ENCODE measurements at regions not wholly inside any gene's neighbourhood (a gene's known extent, or its start where the extent isn't known, plus 50 kb on each side); places are given as distances from the start of the nearest gene placed in this dataset.

DNA sequence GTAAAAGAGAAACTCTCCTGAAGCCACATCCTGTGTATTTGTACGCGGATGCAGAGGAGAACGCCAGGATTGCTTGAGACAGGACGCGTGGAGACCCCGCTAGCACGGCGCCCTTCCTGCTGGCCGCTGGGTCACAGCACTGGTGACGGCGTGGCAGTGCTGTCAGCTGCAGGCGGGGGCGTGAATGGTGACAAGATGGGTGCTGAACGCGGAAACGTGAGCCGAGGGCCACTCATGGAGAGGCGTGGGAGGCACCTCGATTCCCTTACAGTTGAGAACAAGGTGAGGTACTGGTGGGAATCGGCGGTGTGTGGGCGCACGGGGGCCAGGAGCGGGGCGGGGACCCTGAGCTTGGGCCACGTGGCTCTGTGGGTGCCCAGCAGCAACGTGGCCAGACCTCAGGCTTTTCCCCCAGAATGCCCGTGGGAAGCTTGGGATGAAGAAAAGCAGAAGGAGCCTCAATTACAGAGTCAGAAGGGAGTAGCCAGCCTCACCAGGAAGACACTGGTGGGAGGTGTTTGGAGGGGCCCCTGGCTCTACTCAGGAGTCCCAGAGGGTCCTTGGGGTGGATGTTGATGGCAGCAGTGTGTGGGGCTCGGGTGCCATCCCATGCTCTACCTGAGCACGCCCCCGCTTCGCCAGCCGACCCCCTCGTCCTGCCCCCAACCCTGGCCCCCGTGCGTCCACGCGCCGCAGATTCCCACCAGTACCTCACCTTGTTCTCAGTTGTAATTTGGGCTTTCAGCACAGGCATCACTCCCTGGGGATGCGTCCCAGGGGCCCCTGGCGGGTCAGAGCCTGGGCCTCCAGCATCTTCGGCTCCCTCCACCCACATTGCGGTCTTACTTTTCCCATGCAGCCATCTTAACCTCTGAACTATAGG, 208.4 kb upstream of the TCERG1L start:
- DNase-seq (ENCODE audit: low read depth in 2 of 3, low spot score in 2 of 3), result no peak

DNA sequence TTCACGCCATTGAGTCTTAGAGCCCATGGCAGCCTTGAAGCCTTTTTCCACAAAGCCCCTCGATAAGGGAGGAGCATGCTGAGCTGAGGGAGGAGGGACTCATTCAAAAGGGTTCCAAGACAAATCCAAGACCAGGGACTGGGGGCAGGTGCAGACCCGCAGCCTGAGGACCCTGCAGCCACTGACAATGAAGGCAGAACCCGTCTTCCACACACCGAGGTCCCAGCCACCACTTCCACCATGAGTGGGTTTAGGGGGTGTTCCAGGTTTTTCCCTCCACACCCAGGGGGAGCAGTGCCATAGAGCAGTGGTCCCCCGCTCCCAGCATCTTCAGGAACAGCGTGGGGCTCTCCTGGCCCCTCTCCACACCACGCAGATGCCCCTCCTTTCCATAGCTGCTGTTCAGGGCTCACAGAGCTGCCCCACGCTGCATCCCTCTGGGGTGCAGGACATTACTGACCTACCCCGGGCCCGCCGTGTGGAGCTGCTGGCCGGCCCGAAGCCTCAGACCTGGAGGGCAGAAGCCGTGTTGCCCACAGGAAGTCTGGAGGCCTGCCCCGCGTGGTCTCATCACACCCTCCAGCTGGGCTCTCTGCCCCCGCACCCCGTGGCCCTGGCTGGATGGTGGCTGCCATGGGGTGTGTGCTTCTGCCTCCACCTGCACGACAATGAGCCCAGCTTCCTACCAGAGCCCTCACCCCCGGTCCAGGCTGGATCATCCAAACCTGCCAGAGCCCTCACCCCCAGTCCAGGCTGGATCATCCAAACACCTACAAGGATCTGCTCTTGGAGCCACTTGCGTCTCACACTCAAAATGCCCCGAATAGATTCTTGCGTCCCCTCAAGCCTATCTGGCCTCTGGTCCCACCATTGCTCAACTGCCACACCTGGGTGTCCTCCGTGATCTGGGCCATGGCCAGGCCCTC, 220.0 kb upstream of the TCERG1L start:
- no peak for DNase-seq (ENCODE audit: low read depth in 2 of 3, low spot score in 2 of 3)

DNA sequence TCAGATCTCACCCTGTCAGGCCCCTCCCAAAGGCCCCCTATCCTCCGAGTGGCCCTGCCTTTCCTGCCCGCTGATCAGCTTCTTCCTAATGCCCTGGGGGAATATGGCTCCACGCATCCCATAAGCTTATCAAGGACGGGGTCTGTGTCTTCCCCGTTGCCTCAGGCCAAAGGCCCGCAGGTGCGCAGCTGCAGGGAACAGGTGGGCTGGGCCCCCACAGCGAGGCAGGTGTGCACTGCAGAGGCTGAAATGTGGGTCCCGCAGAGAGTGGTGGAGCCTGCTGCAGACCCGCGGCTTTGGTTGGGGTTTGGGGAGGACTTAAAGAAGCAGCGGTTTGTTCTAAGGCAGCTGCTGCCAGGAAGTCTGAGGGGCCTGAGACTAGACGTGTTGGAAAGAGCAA, 220.8 kb upstream of the TCERG1L start:
- no peak for DNase-seq (ENCODE audit: low read depth in 2 of 3, low spot score in 2 of 3)

GRCh38 chr10:131532745-131533341, 221.3 kb upstream of the TCERG1L start:
- DNase-seq (ENCODE audit: low read depth in 2 of 3, low spot score in 2 of 3), result no peak

GRCh38 chr10:131533846-131534526, 222.5 kb upstream of the TCERG1L start:
- no peak for DNase-seq (ENCODE audit: low read depth in 2 of 3, low spot score in 2 of 3)

DNA sequence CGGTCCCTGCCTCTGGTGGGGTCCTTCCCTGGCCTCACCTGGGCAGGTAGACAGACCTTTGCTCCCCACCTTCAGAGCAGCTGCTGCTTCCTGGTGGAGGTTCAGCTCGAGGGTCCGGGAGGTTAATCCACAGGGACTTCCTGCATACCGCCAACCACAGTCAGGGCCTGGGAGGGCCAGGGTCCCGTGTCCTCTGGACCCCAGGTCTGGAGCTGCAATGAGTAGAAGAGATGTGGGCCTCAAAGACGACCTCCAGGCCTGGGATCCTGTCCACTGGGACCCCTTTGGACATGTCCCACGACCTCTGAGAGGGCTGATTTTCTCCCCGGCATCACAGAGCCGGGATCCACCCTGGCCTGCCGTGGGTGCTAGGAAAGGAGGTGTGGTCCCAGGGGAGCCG, 223.3 kb upstream of the TCERG1L start:
- DNase-seq (ENCODE audit: low read depth in 2 of 3, low spot score in 2 of 3), result no peak

GRCh38 chr10:131536676-131537075, 225.2 kb upstream of the TCERG1L start:
- no peak for DNase-seq (ENCODE audit: low read depth in 2 of 3, low spot score in 2 of 3)

DNA sequence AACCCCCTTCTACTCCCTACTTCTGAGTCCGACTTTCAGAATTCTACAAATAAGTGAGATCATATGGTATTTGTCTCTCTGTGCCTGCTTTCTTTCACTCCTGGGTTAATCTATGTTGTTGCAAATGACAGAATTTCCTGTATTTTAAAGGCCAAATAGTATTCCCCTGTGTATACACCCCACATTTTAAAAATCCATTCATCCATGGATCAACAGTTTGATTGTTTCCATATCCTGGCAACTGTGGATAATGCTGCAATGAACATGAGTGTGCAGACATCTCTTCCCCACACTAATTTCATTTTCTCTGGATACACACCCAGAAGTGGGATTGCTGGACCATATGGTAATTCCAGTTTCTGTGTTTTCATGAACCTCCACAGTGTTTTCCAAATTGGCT, 225.8 kb upstream of the TCERG1L start:
- DNase-seq (ENCODE audit: low read depth in 2 of 3, low spot score in 2 of 3), result no peak

- no peak for DNase-seq (ENCODE audit: low read depth in 2 of 3, low spot score in 2 of 3)
Observed at GRCh38 chr10:131544495-131544894, 233.0 kb upstream of the TCERG1L start.

DNA sequence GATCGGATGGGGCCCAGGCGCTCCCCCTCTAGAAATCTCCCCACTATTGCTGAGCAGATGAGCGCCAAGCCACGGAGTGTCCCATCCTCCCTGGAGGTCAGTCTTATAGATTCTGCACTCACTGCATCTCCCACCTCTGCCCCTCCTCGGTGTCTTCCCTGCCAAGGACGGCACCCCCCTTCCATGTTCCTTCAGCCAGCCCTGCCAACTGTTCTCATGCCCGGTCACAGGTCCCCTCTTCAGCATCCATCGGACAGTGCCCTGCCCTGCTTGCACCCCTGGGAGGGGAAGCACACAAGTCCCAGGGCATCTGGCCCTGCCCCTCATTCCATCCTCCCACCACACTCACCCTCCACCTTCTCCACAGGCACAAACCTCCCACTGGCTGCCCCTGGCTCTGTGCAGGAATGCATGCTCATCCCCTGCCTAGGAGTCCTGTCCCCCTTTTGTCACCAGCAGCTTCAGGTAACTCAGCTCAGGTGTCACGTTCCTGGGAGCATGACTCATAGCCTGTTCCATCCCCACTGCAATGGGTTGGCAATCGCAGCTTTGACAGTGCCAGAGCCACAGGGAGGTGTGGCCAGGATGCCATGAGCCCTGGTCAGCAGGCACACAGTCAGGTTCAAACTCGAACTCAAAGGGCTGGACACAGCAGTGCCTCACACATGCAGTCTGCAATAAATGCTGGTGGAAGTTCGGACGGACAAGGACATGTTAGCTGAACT, 234.7 kb upstream of the TCERG1L start:
- no peak for DNase-seq (ENCODE audit: low read depth in 2 of 3, low spot score in 2 of 3)

DNA sequence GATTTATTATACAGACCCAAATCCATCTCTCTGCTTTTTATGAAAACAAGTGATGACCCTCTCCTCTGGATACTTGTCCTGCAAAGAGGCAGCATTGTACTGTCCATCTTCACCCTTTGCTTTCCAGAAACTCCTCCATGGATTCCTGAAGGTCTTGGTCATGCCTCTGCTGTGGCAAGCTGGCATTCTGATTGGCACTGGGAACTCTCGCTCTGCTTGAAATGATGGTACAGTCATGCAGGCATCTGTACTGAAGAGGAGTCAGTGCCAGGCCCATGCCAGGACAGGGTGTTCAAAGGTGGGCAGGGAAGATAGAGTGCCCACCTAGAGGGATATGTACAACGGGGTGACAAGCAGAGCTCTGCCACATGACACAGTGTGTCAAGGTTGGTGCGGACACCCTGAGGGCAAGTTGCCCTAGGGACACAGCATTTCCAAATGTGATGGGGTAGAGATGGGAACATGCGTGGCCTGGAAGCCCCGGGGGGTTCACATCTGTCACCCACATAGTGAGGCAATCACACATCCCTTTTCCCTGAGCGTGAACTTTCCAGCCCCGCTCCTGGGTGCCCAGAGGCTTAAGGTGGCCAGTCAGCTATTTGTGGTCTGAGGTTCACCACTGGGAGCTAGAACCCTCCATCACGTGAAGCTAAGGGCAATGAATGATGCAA, 235.7 kb upstream of the TCERG1L start:
- DNase-seq (ENCODE audit: low read depth in 2 of 3, low spot score in 2 of 3), result no peak

GRCh38 chr10:131548176-131548575, 236.7 kb upstream of the TCERG1L start:
- DNase-seq (ENCODE audit: low read depth in 2 of 3, low spot score in 2 of 3), result no peak

- DNase-seq (ENCODE audit: low read depth in 2 of 3, low spot score in 2 of 3), result no peak
Observed at GRCh38 chr10:131549116-131549515, 237.6 kb upstream of the TCERG1L start.

DNA sequence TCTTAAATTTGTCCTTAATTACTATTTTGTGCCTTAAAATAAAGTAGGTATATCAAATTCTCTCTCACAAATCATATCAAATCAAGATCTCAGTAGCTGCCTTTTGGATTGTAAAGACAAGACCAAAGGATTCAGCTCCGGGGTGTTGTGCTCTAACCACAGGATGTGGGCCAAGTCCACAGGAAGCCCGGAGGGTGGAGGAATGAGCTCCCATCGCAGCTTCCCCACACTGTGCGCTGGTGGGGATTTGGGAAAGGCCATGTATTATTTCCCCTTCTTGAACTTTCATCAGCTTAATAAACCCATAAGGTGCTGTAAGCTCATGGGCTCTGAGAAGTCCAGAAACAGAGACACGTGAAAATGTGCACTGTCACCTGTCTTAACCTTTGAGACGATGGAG, 241.6 kb upstream of the TCERG1L start:
- no peak for DNase-seq (ENCODE audit: low read depth in 2 of 3, low spot score in 2 of 3)

DNA sequence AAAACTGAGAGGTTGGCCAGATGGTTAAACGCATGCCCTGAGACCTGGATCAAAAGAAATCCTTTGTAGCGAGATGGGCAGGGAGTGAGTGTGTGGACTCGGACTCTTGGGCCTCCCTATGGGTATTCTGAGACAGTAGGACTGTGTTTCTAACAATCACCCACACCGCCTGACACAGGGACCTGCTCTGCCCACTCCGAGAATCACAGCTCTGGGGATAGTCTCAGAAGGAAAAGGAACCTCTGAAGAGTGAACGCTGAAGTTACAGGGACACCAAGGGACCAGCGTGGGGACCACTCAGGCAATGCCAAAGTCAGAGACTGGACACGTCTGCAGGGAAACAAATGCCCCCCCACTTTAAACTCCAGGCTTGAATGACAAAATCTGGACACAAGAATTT, 242.1 kb upstream of the TCERG1L start:
- no peak for DNase-seq (ENCODE audit: low read depth in 2 of 3, low spot score in 2 of 3)

GRCh38 chr10:131554821-131555220, 243.3 kb upstream of the TCERG1L start:
- DNase-seq (ENCODE audit: low read depth in 2 of 3, low spot score in 2 of 3), result no peak

GRCh38 chr10:131555406-131555805, 243.9 kb upstream of the TCERG1L start:
- DNase-seq (ENCODE audit: low read depth in 2 of 3, low spot score in 2 of 3), result no peak

DNA sequence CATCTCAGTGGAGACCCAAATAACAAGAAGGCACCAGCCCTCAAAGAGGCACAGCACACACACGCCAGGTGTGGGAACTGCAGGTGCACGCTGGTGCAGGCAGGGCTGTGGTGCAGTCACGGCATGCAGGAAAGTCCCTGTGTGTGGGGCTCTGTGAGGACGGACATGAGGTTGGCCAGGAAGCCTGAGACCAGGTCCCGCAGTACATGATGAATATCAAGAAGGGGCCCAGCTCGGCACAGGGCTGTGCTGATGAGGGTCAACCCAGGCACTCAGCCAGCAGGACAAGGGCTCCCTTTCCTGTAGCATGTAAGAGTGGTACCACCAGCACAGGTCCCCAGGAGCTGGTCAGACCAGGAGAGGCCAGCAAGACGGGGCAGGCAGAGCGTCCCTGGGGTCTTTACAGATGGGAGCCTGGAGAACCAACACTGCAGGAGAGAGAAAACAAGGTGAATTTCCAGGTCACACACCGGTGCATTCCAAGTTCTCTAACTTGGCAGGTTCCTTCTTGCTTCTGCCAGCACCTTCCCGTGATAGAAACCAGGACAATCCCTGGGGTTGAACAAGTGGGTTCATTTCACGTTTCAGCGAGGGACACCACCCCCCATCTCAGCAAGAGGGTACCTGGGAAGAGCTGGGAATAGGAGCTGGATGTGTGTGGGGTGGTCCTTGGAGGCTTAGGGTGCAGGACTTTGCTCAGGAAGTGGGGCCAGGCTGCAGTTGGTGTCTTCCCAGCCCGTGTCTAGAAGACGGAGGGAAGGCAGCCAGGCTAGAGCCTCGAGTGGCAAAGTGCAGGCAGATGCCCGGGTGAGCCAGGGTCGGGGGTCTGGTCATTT, 244.8 kb upstream of the TCERG1L start:
- DNase-seq (ENCODE audit: low read depth in 2 of 3, low spot score in 2 of 3), result no peak

DNA sequence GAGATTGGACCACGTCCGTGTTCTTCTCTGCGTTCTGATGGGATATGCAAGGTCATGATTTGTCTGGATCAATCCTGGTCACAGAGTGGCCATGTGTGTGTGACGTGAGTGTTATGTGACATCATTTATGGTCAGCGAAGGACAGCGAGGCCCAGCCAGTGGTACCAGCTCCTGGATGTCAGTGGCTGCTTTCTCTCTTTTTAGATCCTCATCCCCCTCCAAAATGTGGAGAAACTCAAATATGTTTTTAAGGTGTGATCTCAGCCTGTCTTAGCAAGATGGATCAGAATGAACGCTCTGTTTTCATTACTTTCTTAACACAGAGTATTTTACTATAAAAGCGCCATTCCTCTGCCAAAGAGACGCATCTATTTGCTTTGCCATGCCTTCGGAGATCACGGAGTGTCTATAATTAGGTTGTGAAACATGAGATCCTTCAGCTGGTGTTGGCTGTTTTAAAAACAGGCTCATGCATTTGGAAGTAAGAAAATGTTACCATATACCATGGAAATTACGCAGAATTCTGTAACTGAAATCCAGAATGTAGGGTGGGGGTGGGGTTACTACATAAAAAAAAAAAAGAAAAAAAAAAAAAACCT, 245.5 kb upstream of the TCERG1L start:
- no peak for DNase-seq (ENCODE audit: low read depth in 2 of 3, low spot score in 2 of 3)
